ENCODE measurements at regions not wholly inside any gene's neighbourhood (a gene's known extent, or its start where the extent isn't known, plus 50 kb on each side); places are given as distances from the start of the nearest gene placed in this dataset.
"Not testable (repeated sequence)": the region's sequence is repeated elsewhere in the genome, so short reads cannot be mapped to it uniquely, and the experiment has no call there.

DNA sequence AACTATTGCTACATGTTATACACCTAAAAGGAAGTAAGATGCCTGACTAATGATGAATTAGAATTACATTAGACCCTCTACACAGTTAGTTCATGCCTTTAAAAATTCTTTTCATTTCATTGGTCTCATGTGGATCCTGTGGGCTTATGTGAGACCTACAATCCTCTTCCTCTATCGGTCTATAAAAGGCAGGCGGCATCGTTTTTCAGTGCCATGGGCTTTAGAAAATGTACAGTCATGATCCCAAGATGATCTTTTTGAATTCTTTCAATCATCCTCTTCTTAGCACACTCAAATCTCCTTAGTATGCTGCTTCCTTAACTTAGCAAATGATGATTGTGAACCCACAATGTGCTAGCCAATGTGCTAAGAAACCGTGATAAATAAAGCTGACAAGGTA, 193.9 kb downstream of the ZNF608 start:
- no peak for DNase-seq (ENCODE audit: low spot score)
- no peak for FAIRE-seq

DNA sequence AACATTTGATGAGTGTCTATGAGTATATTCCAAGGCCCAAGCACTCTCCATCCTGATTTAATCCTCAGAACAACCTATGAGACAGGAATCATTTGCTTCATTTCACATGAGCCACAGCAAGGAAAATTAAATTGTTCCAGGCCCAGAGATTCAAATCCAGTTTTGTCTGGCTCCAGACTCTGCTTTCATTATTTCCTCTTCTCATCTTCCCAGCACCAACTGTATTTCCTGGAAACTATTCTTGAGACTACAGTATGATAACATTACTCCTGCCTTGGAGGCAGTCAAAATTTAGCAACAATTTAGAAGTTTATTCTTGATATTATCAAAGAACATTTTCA, 194.5 kb downstream of the ZNF608 start:
- DNase-seq (ENCODE audit: low spot score), result no peak
- FAIRE-seq, result no peak

DNA sequence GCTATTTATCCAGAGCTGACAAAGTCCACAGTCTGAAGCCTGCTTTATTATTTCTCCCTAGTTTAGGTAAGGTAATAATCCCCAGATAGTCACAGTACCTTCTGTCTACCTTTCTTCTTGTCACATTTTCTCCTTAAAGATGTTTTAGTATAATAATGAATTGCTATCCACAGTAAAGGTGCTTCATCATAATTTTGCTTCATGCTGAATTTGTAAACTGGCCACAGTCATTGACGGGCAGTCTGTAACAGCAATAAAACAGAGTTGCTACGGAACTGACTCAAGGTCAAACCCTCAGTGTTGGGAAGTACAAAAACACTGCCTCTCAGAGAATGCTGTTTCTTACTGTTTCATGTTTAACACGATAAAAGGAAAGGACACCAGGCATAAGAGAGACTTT, 195.7 kb downstream of the ZNF608 start:
- FAIRE-seq (no peak), DNase-seq (ENCODE audit: low spot score) (no peak)

DNA sequence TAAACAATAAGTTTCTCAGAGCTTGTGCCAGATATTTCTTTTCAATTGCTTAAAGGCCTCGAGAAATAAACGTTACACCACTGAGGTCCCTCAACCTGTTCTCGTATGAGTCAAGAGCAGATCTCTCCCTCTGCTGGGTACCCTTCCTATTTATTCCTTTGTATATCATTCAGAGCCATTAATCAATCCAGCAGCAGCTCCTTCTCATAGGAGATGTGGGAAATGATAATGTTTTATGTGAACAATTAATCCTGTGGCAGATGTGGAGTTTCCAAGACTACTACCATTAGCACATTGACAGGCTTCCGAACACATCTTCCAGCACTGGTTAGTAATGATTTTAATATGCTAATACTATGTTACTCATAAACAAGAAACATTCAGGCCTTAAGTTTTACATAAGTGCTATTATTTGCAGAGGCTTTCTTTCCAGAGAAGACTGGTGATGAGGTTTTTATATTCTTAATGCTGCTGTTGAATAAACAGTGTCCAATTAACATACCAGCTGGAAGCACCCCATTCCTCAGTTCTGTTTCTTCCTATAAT, 196.5 kb downstream of the ZNF608 start:
- no peak for FAIRE-seq
- no peak for DNase-seq (ENCODE audit: low spot score)

DNA sequence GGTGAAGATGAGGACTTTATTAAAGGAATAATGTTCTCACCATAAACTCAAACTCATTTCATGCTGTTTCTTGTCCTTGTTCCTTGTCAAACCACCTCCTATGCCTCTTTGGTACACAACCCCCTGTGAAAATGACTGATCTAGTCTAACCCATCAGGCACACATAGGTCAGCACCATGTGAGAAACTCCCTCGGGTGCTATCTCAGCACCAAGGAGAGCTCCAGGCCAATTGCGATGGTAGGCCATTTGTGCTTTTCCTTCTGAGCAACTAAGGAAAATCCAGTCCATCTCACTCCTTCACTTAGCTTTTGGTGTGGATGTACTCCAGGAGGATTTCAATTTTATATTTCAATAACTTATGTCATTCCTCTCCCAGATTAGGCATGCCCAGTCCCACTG, 199.8 kb downstream of the ZNF608 start:
- DNase-seq (ENCODE audit: low spot score) (no peak), FAIRE-seq (no peak)

DNA sequence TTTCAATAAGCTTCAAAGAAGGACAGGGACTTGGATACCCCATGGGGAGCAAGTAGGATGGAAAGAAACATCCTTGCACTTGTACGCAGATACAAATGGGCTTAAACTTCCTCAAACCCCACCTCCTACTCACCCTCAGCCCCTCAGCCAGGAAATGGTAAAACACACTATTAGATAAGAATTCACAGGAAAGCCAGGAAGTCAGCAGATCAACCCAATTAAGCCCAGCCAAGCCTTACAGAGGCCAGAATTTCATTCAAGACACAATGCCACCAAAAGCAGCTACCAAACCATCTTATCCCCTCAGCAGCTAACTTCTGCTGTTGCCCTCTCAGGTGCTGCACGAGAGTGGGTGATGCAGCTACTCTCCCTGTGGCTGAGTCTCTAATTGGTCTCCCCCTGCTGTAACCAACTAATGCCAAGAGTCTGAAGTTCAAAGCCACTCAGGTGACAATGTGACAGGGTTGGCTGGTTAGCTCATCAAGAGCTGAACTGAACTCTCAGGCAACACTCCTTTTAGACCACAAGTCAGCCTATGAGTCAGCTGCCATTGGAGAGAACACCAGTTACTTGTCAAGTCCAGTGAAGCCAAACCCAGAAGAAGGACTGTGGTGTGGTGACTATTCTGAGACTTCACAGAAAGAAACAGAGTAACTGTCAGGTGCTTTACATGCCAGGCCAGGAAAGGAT, 201.9 kb downstream of the ZNF608 start:
- FAIRE-seq (peak; percentile 93), DNase-seq (ENCODE audit: low spot score) (peak; percentile 89)

DNA sequence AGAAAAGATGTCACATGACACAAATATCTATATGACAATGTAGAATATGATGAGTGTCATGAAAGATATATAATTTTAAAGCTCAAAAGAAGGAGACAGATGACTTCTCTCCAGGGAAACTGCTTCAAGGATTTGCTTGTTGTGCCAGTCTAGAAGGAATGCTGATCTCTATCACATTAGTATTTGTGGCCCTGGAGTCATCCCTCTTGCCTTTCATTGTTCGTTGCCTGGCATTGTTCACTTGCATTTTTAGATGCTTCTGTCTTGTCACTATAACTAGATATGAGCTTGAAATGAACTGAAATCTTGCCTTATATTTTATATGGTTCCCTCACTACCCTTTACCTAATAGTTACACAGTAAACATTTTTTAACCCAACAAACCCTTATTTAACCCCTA, 207.5 kb downstream of the ZNF608 start:
- FAIRE-seq (no peak), DNase-seq (ENCODE audit: low spot score) (no peak)

DNA sequence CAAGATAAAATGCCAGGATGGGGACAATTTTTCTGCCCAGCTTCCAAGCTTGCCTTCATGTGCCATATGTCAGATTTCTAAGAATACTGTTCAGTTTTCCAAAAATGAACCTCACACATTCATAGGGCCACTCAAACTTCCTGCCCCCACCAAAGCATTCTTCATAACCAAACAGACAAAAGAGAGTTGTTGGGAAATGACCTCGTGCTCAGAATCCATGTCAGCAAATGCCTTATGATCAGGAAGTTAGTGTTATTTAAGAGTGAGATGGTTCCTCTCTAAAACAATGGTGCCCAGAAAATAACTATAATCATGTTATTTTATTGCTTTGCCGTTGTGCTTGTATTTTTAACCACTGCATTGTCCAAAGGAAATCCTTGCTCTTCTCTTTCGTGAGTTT, 208.2 kb downstream of the ZNF608 start:
- FAIRE-seq (no peak), DNase-seq (ENCODE audit: low spot score) (no peak)

DNA sequence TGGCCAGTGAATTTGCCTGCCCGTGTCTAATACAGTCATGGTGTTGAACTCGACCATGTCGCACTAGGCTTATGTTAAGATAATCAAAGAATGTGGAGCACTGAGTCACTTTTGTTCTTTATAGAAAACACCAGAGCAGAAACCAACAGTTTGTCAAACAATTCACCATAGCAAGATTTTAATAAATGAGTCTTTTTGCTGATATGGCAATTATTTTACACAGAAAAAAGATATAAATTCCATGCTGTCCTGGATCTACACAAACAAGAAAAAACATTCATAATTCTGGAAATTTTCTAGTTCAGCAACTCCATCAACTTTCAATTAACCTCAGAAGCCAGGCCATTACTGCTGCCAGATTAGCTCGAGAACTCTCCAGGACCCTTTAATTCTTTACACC, 208.9 kb downstream of the ZNF608 start:
- FAIRE-seq (no peak), DNase-seq (ENCODE audit: low spot score) (no peak)

DNA sequence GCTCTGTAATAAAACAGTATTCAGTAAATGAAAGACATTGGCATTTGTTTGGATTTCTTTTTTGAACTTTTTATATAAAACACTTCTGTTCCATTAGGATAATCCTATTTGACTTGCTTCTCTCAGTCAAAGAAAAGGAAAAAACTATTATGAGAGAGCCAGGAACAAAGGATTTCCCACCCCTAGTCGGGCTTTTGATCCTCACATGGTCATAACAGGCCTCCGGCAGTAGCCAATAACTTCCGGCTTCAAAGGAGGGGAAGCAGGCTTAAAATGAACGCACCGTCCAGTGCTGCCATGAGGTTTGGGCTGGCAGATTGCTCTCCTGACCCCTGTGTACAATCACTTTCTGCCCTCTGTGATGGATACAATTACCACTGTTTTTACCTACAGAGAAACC, 209.3 kb downstream of the ZNF608 start:
- DNase-seq (ENCODE audit: low spot score) (no peak), FAIRE-seq (no peak)

DNA sequence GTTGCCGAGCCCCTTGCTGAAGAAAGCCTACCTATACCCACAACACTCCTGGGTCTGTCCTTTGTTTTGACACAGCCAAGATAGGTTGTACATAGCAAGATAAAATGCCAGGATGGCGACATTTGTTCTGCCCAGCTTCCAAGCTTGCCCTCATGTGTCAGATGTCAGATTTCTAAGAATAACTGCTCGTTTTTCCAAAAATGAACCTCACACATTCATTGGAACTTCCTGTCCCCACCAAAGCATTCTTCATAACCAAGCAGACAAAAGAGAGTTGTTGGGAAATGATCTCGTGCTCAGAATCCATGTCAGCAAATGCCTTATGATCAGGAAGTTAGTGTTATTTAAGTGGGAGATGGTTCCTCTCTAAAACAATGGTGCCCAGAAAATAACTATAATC, 210.1 kb downstream of the ZNF608 start:
- FAIRE-seq (no peak), DNase-seq (ENCODE audit: low spot score) (no peak)

DNA sequence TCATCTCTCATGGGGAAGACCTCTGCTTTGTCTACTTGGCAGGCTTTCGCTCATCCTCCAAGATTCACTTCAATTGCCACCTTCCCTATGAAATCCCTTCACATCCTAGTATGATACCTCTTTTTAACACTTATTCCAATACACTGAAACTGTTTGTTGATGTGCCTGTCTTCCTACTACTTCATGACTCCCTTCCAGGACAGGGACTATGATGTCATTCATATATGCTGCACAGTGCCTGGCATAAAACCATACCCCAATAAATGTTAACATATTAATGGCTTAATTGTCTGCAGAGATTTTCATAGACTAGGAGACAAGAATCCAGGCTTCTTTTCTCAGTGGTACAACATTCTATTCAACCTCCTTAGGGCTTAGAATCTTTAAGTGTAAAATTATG, 215.5 kb downstream of the ZNF608 start:
- DNase-seq (ENCODE audit: low spot score) (no peak), FAIRE-seq (no peak)

DNA sequence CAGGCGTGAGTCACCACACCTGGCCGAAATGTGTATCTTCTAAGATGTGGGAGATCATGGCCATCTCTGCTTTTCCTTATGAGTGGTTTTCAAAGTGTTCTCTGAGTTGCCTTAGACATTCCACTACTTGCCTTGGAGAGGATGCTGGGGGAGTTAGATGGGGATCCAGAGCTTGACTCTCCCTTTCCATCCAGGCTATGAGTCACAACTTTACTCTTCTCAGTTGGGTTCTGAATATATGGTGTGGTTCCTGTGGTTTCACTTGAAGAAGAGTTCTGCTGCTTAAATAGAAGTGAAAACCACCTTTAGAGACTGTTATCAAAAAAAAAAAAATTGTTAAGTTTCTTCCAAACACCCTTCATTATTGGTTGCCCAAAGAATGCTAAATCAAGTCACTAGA, 217.6 kb downstream of the ZNF608 start:
- DNase-seq (ENCODE audit: low spot score) (peak; percentile 95), FAIRE-seq (peak; percentile 98)

DNA sequence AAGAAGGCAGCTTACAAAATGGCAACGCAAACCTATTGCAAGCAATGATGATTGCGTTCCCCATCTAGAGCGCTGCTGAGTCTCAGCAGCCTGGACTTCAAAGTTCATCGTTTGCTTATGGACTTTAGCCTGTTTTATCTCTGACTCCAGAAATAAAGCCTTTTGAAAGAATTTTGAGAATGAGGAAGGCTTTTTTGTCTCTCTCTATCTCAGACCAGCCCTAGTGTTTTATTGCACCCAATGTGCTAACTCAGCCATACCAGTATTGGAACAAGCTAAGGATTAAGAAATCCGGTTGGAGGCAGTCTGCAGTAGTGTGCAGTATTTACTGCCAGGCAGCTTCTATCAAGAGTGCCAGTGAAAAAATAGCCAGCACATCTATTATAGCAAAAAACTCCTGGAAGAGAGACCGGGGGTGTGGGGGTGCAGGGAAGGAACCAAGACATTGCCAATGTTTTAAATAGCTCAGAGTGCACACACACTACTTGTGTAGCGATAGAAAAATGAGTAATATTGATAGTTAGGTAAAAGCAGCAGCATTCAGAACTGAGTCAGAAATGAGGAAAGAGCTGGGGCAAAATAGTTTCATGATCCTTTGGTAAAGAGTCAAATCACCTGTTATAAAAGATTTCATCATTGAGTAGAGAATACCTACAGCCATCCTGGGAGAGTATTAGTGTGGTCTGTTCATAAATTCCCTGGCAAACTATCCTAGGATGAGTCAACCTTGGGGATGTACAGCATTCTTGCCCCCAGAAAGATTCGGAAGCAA, 219.0 kb downstream of the ZNF608 start:
- peak; percentile 95 for FAIRE-seq
- DNase-seq (ENCODE audit: low spot score), result peak; percentile 91

DNA sequence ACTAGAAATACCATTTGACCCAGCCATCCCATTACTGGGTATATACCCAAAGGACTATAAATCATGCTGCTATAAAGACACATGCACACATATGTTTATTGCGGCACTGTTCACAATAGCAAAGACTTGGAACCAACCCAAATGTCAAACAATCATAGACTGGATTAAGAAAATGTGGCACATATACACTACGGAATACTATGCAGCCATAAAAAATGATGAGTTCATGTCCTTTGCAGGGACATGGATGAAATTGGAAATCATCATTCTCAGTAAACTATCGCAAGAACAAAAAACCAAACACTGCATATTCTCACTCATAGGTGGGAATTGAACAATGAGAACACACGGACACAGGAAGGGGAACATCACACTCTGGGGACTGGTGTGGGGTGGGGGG, 220.4 kb downstream of the ZNF608 start:
- FAIRE-seq; DNase-seq (ENCODE audit: low spot score): not testable (repeated sequence)

DNA sequence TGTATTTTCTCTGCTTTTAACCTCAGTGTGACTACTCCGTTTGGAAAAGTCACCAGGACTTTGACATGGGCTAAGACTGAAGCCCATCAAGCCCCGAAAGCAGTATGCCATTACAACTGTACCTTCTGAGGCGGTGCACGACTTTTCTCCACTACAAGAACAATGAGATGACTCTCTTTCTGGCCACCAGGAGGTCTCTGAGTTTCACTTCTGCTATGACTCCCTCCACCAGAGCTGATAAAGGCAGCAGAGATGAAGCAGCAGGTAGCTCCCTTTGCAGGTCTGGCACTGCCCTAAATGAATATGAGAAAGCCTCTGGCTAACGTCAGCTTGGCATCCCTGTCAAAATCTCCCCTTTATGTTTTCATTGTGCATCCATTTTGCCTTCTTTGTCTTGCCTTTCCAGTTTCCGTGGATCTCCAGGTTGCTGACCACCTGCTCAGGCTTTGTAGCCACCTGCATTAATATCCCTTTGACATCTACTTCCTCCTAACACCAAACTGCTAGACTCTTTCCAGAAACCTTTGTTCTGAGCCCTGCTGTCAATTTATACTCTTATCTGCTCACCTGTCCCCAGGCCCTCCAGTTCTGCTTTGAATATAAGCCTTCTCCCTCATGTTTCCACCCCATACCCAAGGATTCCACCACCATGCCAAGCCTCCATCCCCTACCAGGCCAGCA, 221.7 kb downstream of the ZNF608 start:
- FAIRE-seq, result no peak
- no peak for DNase-seq (ENCODE audit: low spot score)

DNA sequence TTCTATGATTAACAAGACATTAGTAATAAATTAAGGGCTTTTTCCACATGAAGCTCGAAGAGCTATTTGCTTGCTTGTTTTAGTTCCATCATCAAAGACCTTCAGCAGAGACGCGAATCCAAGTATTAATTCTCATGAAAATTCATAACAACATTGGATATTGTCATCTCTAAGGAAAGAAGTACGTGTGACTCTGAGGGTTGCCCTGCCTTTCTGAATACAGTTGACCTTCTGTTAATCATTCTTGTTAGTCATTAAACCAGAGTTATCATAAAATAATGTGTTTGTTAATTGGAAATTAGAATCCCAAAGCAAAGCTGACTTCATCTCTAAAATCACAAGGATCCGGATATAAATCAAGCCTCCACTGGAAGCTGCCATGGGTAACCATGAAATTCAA, 222.5 kb downstream of the ZNF608 start:
- FAIRE-seq, result no peak
- no peak for DNase-seq (ENCODE audit: low spot score)

DNA sequence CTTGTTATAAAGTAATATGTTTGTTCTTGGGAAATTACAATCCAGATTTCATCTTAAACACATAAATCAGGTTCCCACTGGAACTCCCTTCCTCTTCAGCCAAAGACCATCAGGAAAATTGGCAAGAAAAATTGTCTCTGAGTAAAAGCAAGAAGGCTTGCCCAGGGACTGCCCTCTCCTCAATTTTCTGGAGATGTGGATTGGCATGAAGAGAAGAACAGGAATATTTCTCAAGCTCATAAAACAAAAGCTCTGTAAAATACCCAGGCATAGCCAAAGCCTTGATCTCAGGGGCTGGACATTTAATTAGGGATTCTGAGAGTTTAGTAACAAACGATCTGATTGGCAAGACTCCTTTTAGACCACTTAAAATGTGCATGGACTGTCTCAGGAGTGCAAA, 223.4 kb downstream of the ZNF608 start:
- no peak for FAIRE-seq
- no peak for DNase-seq (ENCODE audit: low spot score)

DNA sequence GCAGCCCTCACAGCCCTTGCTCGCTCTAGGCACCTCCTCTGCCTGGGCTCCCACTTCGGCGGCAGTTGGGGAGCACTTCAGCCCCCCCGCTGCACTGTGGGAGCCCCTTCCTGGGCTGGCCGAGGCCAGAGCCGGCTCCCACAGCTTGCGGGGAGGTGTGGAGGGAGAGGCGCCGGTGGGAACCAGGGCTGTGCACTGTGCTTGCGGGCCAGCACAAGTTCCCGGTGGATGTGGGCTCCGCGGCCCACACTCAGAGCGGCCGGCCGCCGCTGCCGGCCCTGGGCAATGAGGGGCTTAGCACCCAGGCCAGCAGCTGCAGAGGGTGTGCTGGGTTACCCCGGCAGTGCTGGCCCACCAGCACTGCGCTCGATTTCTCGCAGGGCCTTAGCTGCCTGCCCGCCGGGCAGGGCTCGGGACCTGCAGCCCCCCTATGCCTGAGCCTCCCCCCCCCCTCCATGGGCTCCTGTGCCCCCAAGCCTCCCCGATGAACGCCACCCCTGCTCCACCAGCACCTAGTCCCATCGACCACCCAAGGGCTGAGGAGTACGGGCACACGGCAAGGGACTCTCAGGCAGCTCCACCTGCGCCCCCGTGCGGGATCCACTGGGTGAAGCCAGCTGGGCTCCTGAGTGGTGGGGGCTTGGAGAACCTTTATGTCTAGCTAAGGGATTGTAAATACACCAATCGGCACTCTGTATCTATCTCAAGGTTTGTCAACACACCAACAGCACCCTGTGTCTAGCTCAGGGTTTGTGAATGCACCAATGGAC, 224.8 kb downstream of the ZNF608 start:
- FAIRE-seq (no peak), DNase-seq (ENCODE audit: low spot score) (no peak)

DNA sequence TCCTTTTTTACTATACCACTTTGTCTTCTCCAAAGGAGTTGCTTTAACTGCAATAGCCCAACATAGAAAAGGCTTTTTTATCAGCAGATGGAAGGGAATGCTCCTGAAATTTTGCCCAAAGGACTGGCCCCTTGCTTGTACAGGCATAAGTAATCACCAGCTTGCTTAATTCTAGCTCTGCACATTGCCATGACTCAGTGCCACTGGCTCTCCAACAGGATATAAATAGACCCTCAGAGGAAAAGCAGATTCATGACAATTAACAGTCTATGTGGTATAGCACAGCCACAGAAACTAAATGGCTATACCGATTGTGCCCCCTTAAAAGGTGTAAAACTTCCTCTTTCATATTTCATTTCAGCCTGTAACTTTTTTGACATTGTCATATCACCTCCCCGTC, 227.0 kb downstream of the ZNF608 start:
- DNase-seq (ENCODE audit: low spot score) (peak; percentile 31), FAIRE-seq (no peak)

DNA sequence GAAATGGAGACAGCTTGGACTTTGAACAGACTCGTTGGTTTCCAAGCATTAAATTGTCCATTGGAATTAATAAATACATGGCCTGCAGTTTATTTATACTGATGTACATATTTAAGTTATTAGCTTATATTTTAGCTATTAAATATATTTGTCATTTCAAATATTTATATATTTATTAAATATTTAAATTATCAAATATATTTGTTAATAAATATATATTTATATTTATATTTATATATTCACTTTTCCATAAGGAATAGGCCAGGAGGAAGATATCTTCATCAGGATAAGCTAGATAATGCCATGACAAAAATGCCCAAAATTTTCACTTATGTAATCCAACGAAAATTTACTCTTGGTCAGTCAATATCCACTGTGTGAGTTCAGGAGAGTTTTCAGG, 229.9 kb downstream of the ZNF608 start:
- peak; percentile 71 for FAIRE-seq
- no peak for DNase-seq (ENCODE audit: low spot score)

All from RCC 7860 (cell line).